CD14-positive monocyte (primary cell): ENCODE measurements at regions not wholly inside any gene's neighbourhood (a gene's known extent, or its start where the extent isn't known, plus 50 kb on each side); places are given as distances from the start of the nearest gene placed in this dataset.

Experiments
- DNase-seq, 3 donors: peaks; one replicate each; pipeline ENCODE4 v3.0.0-alpha.2; 2011 to 2022
- H2AFZ ChIP-seq: 2 replicates; pipeline ENCODE4 v1.6.0; 2012; ENCODE audit warnings: mild to moderate bottlenecking, low read depth, low read length, inconsistent platforms; ENCODE audit not compliant: insufficient read depth, poor library complexity, severe bottlenecking
- H3K27ac ChIP-seq, 2 donors: 1 replicate in 1 of 2; 2 replicates in 1 of 2; pipeline ENCODE4 v1.5.1; 2012 to 2013; ENCODE audit warnings: low read length in 2 of 2, control low read depth in 1 of 2, inconsistent platforms in 1 of 2, low read depth in 1 of 2, mild to moderate bottlenecking in 1 of 2
- H3K27me3 ChIP-seq, 2 donors: one replicate each; pipeline versions ENCODE4 v1.6.0 to v1.6.1; 2011 to 2013; ENCODE audit warnings: low read length in 2 of 2; ENCODE audit not compliant: control insufficient read depth in 2 of 2, insufficient read depth in 2 of 2
- H3K36me3 ChIP-seq, 2 donors: replicated peaks in 1 of 2; 1 replicate in 1 of 2; 2 replicates in 1 of 2; pipeline versions ENCODE4 v1.5.1 to v1.6.1; 2012 to 2013; ENCODE audit warnings: low read length in 2 of 2, control low read depth in 1 of 2, inconsistent platforms in 1 of 2, mild to moderate bottlenecking in 1 of 2; ENCODE audit not compliant: insufficient read depth in 2 of 2, control insufficient read depth in 1 of 2
- H3K4me1 ChIP-seq, 2 donors: 1 replicate in 1 of 2; 2 replicates in 1 of 2; pipeline versions ENCODE4 v1.5.1 to v1.6.1; 2012 to 2013; ENCODE audit warnings: low read length in 2 of 2, control low read depth in 1 of 2, inconsistent platforms in 1 of 2, mild to moderate bottlenecking in 1 of 2, moderate library complexity in 1 of 2; ENCODE audit not compliant: insufficient read depth in 2 of 2, control insufficient read depth in 1 of 2
- H3K4me2 ChIP-seq: replicated peaks from 2 replicates; pipeline ENCODE3; 2012; ENCODE audit warnings: low read length, moderate library complexity, mild to moderate bottlenecking; ENCODE audit not compliant: poor library complexity, severe bottlenecking; ENCODE audit errors: extremely low read depth
- H3K4me3 ChIP-seq, 3 experiments: fragments of 200-600 bp in 1 of 3; sonication (generic) in 1 of 3; replicated peaks in 1 of 3; 1 replicate in 2 of 3; 2 replicates in 1 of 3; pipeline ENCODE4 v1.5.1; 2011 to 2013; ENCODE audit warnings: low read length in 3 of 3, mild to moderate bottlenecking in 3 of 3, control low read depth in 2 of 3, low read depth in 2 of 3, inconsistent platforms in 1 of 3, moderate library complexity in 1 of 3
- H3K79me2 ChIP-seq: 2 replicates; pipeline ENCODE4 v1.6.0; 2012; ENCODE audit warnings: mild to moderate bottlenecking, control low read depth, inconsistent platforms, low read length, moderate library complexity; ENCODE audit not compliant: insufficient read depth
- H3K9ac ChIP-seq: 2 replicates; pipeline ENCODE4 v1.6.0; 2017; ENCODE audit warnings: low read length, mild to moderate bottlenecking; ENCODE audit not compliant: insufficient read depth, poor library complexity, severe bottlenecking
- H3K9me3 ChIP-seq, 2 donors: replicated peaks in 1 of 2; 1 replicate in 1 of 2; 2 replicates in 1 of 2; pipeline versions ENCODE4 v1.5.1 to v1.6.1; 2012 to 2013; ENCODE audit warnings: low read length in 2 of 2, control low read depth in 1 of 2; ENCODE audit not compliant: control insufficient read depth in 1 of 2, insufficient read depth in 1 of 2
- H4K20me1 ChIP-seq: 2 replicates; pipeline ENCODE4 v1.6.0; 2012; ENCODE audit warnings: mild to moderate bottlenecking, low read length, control low read depth, moderate library complexity; ENCODE audit not compliant: insufficient read depth
- H3K27ac Mint-ChIP-seq, 7 donors: one replicate each; pipeline ENCODE4 v1.8.0; 2020; ENCODE audit warnings: mild to moderate bottlenecking in 7 of 7, mixed read lengths in 7 of 7, moderate library complexity in 6 of 7, inconsistent platforms in 2 of 7
- H3K27me3 Mint-ChIP-seq, 3 donors: one replicate each; pipeline ENCODE4 v1.8.0; 2021 to 2022; ENCODE audit warnings: low read depth in 3 of 3, mild to moderate bottlenecking in 3 of 3, mixed read lengths in 3 of 3, moderate library complexity in 3 of 3, inconsistent platforms in 1 of 3
- H3K36me3 Mint-ChIP-seq, 2 donors: one replicate each; pipeline ENCODE4 v1.8.0; 2020; ENCODE audit warnings: mixed read lengths in 2 of 2, inconsistent platforms in 1 of 2, mild to moderate bottlenecking in 1 of 2
- H3K4me1 Mint-ChIP-seq: one replicate; pipeline ENCODE4 v1.8.0; 2020; ENCODE audit warnings: mild to moderate bottlenecking, mixed read lengths
- H3K4me3 Mint-ChIP-seq, 2 donors: one replicate each; pipeline ENCODE4 v1.8.0; 2020; ENCODE audit warnings: mild to moderate bottlenecking in 2 of 2, mixed read lengths in 2 of 2, moderate library complexity in 1 of 2
- H3K9me3 Mint-ChIP-seq, 7 donors: one replicate each; pipeline ENCODE4 v1.8.0; 2020 to 2022; ENCODE audit warnings: mixed read lengths in 7 of 7, mild to moderate bottlenecking in 6 of 7, moderate library complexity in 6 of 7, inconsistent platforms in 2 of 7
- CTCF ChIP-seq: fragments of 200-600 bp; IDR thresholded peaks from one replicate; pipeline ENCODE4 v1.8.0; 2022; ENCODE audit warnings: antibody characterized with exemption, mild to moderate bottlenecking
- WGBS: methylation state at CpG from one replicate; pipeline ENCODE4 v1.1.5; 2013; ENCODE audit warnings: missing lambda C conversion rate; ENCODE audit not compliant: insufficient coverage; 5-methylcytosine and 5-hydroxymethylcytosine counted together
- intact Hi-C, 2 donors: fragments of 100-400 bp; cut with micrococcal nuclease; formaldehyde crosslinking; loops; one replicate each; pipeline versions ENCODE4 v1.15.0 to v1.15.1; 2023

DNA sequence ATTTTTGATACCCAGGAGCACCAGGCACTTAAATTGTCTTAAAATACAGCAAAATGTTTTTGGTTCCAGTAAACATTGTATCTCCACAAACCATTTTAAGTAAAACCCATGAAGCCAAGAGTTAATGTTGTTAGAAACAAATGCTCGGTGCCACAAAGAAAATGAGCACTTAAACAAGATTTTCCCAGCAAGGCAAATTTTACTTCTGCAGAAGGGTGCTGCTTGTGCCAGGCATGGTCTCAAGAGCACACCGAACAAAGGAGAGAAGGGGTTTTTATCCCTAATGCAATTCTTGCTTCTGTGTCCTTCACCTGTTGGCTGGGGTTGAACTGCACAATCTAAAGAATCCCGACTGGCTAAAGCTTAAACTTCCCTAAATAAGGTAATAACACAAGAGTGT lies 286.7 kb downstream of the ADCYAP1 start:
- no peak for TF ChIP-seq CTCF
- no peak overlapping the region for H3K4me2 ChIP-seq
- H4K20me1 ChIP-seq = no peaks in the 10 kb centered on the region
- Mint-ChIP-seq H3K36me3 (no peaks in the 10 kb centered on the region), H3K4me3 (no peak overlapping the region), H3K9me3 (peaks cover 0 to 18% (median 8%) of the 10 kb centered on the region in 7 donors), H3K4me1 (no peaks in the 10 kb centered on the region), H3K27me3 (no peaks in the 10 kb centered on the region), H3K27ac (no peak overlapping the region)
- no peak overlapping the region for H3K4me3 ChIP-seq
- DNase-seq = no peak
- H3K4me1 ChIP-seq = no peaks in the 10 kb centered on the region
- no peaks in the 10 kb centered on the region for H3K27me3 ChIP-seq
- whole genome bisulfite sequencing = 100% methylated on average over 1 of the region's 3 CpGs
- no peak overlapping the region for H3K27ac ChIP-seq
- H2AFZ ChIP-seq = no peak overlapping the region
- intact Hi-C loops = no loop called here
- no peaks in the 10 kb centered on the region for H3K36me3 ChIP-seq
- H3K9ac ChIP-seq = no peak overlapping the region
- H3K79me2 ChIP-seq = no peaks in the 10 kb centered on the region
- peaks cover 10 to 39% of the 10 kb centered on the region in 2 donors for H3K9me3 ChIP-seq

- no peak overlapping the region for H3K9ac ChIP-seq
- no peak for TF ChIP-seq CTCF
- no peaks in the 10 kb centered on the region for H3K27me3 Mint-ChIP-seq
- H3K27ac ChIP-seq = no peak overlapping the region
- no peak for DNase-seq
- H2AFZ ChIP-seq = no peak overlapping the region
- H3K36me3 ChIP-seq = no peaks in the 10 kb centered on the region
- no peaks in the 10 kb centered on the region for H3K79me2 ChIP-seq
- H3K4me3 ChIP-seq = no peak overlapping the region
- H3K4me2 ChIP-seq = no peak overlapping the region
- H3K4me3 Mint-ChIP-seq = no peak overlapping the region
- H3K27ac Mint-ChIP-seq = no peak overlapping the region
- peaks cover 3 to 15% (median 10%) of the 10 kb centered on the region in 7 donors for H3K9me3 Mint-ChIP-seq
- no peaks in the 10 kb centered on the region for H4K20me1 ChIP-seq
- H3K4me1 Mint-ChIP-seq = no peaks in the 10 kb centered on the region
- H3K9me3 ChIP-seq = peaks cover 6 to 9% of the 10 kb centered on the region in 2 donors
- WGBS = no CpG with 5 or more reads among the region's 1 CpG
- no peaks in the 10 kb centered on the region for H3K27me3 ChIP-seq
- no peaks in the 10 kb centered on the region for H3K36me3 Mint-ChIP-seq
- intact Hi-C loops = no loop called here
- no peaks in the 10 kb centered on the region for H3K4me1 ChIP-seq
Observed at GRCh38 chr18:1213126-1213525, 308.5 kb downstream of the ADCYAP1 start.
